ENCODE measurements at regions not wholly inside any gene's neighbourhood (a gene's known extent, or its start where the extent isn't known, plus 50 kb on each side); places are given as distances from the start of the nearest gene placed in this dataset.

- no peaks in the 10 kb centered on the region for H3K27me3 ChIP-seq (replicated peaks in 1 of 2; ENCODE audit: control insufficient read depth in 2 of 2, extremely low read depth in 1 of 2, insufficient read depth in 2 of 2, low read length in 1 of 2)
- no peaks in the 10 kb centered on the region for H3K36me3 ChIP-seq (ENCODE audit: control insufficient read depth in 2 of 2, extremely low read depth in 1 of 2, insufficient read depth in 1 of 2, low read length in 1 of 2)
- WGBS (ENCODE audit: insufficient coverage): 65% methylated on average over 2 of the region's 2 CpGs
- no peak overlapping the region for H3K27ac ChIP-seq (ENCODE audit: low read length)
- Mint-ChIP-seq H3K4me3 (no peak overlapping the region), H3K36me3 (no peaks in the 10 kb centered on the region), H3K27me3 (peaks cover 0 to 12% of the 10 kb centered on the region in 2 donors), H3K27ac (no peak overlapping the region), H3K9me3 (peaks cover 12 to 24% (median 22%) of the 10 kb centered on the region in 3 donors), H3K4me1 (no peaks in the 10 kb centered on the region)
- ChIA-PET CTCF (no interaction called here), POLR2A (no interaction called here)
- ATAC-seq (replicated peaks in 1 of 4) (no peak), DNase-seq (no peak)
- no peaks in the 10 kb centered on the region for H3K4me1 ChIP-seq (ENCODE audit: control insufficient read depth in 1 of 2, extremely low read depth in 1 of 2, insufficient read depth in 2 of 2, low read length in 2 of 2)
- H3K4me3 ChIP-seq (ENCODE audit: control insufficient read depth in 1 of 2, extremely low read depth in 1 of 2, low read length in 1 of 2): no peak overlapping the region
- H3K9me3 ChIP-seq: no peaks in the 10 kb centered on the region
Measured at GRCh38 chr19:28283592-28283991, 929.4 kb downstream of the UQCRFS1 start.

- ATAC-seq (replicated peaks in 1 of 4) (no peak), DNase-seq (no peak)
- H3K27ac ChIP-seq (ENCODE audit: low read length): no peak overlapping the region
- H3K9me3 ChIP-seq: no peaks in the 10 kb centered on the region
- no peaks in the 10 kb centered on the region for H3K27me3 ChIP-seq (replicated peaks in 1 of 2; ENCODE audit: control insufficient read depth in 2 of 2, extremely low read depth in 1 of 2, insufficient read depth in 2 of 2, low read length in 1 of 2)
- ChIA-PET POLR2A (no interaction called here), CTCF (no interaction called here)
- Mint-ChIP-seq H3K36me3 (no peaks in the 10 kb centered on the region), H3K4me1 (no peaks in the 10 kb centered on the region), H3K27me3 (peaks cover 0 to 8% of the 10 kb centered on the region in 2 donors), H3K9me3 (peaks cover 5 to 17% (median 16%) of the 10 kb centered on the region in 3 donors), H3K27ac (no peak overlapping the region), H3K4me3 (no peak overlapping the region)
- no peaks in the 10 kb centered on the region for H3K4me1 ChIP-seq (ENCODE audit: control insufficient read depth in 1 of 2, extremely low read depth in 1 of 2, insufficient read depth in 2 of 2, low read length in 2 of 2)
- no peaks in the 10 kb centered on the region for H3K36me3 ChIP-seq (ENCODE audit: control insufficient read depth in 2 of 2, extremely low read depth in 1 of 2, insufficient read depth in 1 of 2, low read length in 1 of 2)
- H3K4me3 ChIP-seq (ENCODE audit: control insufficient read depth in 1 of 2, extremely low read depth in 1 of 2, low read length in 1 of 2): no peak overlapping the region
- 82% methylated on average over 1 of the region's 1 CpG for WGBS (ENCODE audit: insufficient coverage)
Measured at GRCh38 chr19:28281676-28282075, 931.3 kb downstream of the UQCRFS1 start.

- Histone ChIP-seq H3K36me3 (ENCODE audit: control insufficient read depth in 2 of 2, extremely low read depth in 1 of 2, insufficient read depth in 1 of 2, low read length in 1 of 2) (no peaks in the 10 kb centered on the region), H3K9me3 (no peaks in the 10 kb centered on the region), H3K4me3 (ENCODE audit: control insufficient read depth in 1 of 2, extremely low read depth in 1 of 2, low read length in 1 of 2) (no peak overlapping the region), H3K27ac (ENCODE audit: low read length) (no peak overlapping the region), H3K27me3 (replicated peaks in 1 of 2; ENCODE audit: control insufficient read depth in 2 of 2, extremely low read depth in 1 of 2, insufficient read depth in 2 of 2, low read length in 1 of 2) (no peaks in the 10 kb centered on the region), H3K4me1 (ENCODE audit: control insufficient read depth in 1 of 2, extremely low read depth in 1 of 2, insufficient read depth in 2 of 2, low read length in 2 of 2) (no peaks in the 10 kb centered on the region)
- no peak overlapping the region for H3K4me3 Mint-ChIP-seq
- no peak for DNase-seq
- H3K27ac Mint-ChIP-seq: no peak overlapping the region
- CTCF ChIA-PET: no interaction called here
- no peak for ATAC-seq (replicated peaks in 1 of 4)
- peaks cover 0 to 6% of the 10 kb centered on the region in 2 donors for H3K27me3 Mint-ChIP-seq
- H3K36me3 Mint-ChIP-seq: no peaks in the 10 kb centered on the region
- H3K9me3 Mint-ChIP-seq: peaks cover 12 to 30% (median 22%) of the 10 kb centered on the region in 3 donors
- POLR2A ChIA-PET: no interaction called here
- 61% methylated on average over 2 of the region's 3 CpGs for WGBS (ENCODE audit: insufficient coverage)
- H3K4me1 Mint-ChIP-seq: no peaks in the 10 kb centered on the region
Measured at GRCh38 chr19:28264556-28264955, 948.4 kb downstream of the UQCRFS1 start.

GRCh38 chr19:28258829-28259228 lies 954.1 kb downstream of the UQCRFS1 start:
- no peak for ATAC-seq (replicated peaks in 1 of 4)
- H3K4me1 Mint-ChIP-seq: no peaks in the 10 kb centered on the region
- Histone ChIP-seq H3K36me3 (ENCODE audit: control insufficient read depth in 2 of 2, extremely low read depth in 1 of 2, insufficient read depth in 1 of 2, low read length in 1 of 2) (no peaks in the 10 kb centered on the region), H3K4me3 (ENCODE audit: control insufficient read depth in 1 of 2, extremely low read depth in 1 of 2, low read length in 1 of 2) (no peak overlapping the region), H3K27ac (ENCODE audit: low read length) (no peak overlapping the region), H3K27me3 (replicated peaks in 1 of 2; ENCODE audit: control insufficient read depth in 2 of 2, extremely low read depth in 1 of 2, insufficient read depth in 2 of 2, low read length in 1 of 2) (no peaks in the 10 kb centered on the region), H3K9me3 (no peaks in the 10 kb centered on the region), H3K4me1 (ENCODE audit: control insufficient read depth in 1 of 2, extremely low read depth in 1 of 2, insufficient read depth in 2 of 2, low read length in 2 of 2) (no peaks in the 10 kb centered on the region)
- WGBS (ENCODE audit: insufficient coverage): 75% methylated on average over 2 of the region's 3 CpGs
- ChIA-PET CTCF (no interaction called here), POLR2A (no interaction called here)
- peaks cover 8 to 19% (median 13%) of the 10 kb centered on the region in 3 donors for H3K9me3 Mint-ChIP-seq
- DNase-seq: no peak
- H3K36me3 Mint-ChIP-seq: no peaks in the 10 kb centered on the region
- peaks cover 0 to 2% of the 10 kb centered on the region in 2 donors for H3K27me3 Mint-ChIP-seq
- no peak overlapping the region for H3K27ac Mint-ChIP-seq
- no peak overlapping the region for H3K4me3 Mint-ChIP-seq

- POLR2A ChIA-PET: no interaction called here
Measured at GRCh38 chr19:28257396-28257795, 955.6 kb downstream of the UQCRFS1 start.

GRCh38 chr19:28247243-28247642 lies 965.7 kb downstream of the UQCRFS1 start:
- no peak overlapping the region for H3K4me3 Mint-ChIP-seq
- ChIA-PET POLR2A (no interaction called here), CTCF (no interaction called here)
- H3K4me1 Mint-ChIP-seq: no peaks in the 10 kb centered on the region
- no peaks in the 10 kb centered on the region for H3K9me3 ChIP-seq
- H3K27ac ChIP-seq (ENCODE audit: low read length): no peak overlapping the region
- H3K27ac Mint-ChIP-seq: no peak overlapping the region
- no peaks in the 10 kb centered on the region for H3K27me3 ChIP-seq (replicated peaks in 1 of 2; ENCODE audit: control insufficient read depth in 2 of 2, extremely low read depth in 1 of 2, insufficient read depth in 2 of 2, low read length in 1 of 2)
- no peaks in the 10 kb centered on the region for H3K36me3 ChIP-seq (ENCODE audit: control insufficient read depth in 2 of 2, extremely low read depth in 1 of 2, insufficient read depth in 1 of 2, low read length in 1 of 2)
- WGBS (ENCODE audit: insufficient coverage): no CpG with 5 or more reads among the region's 2 CpGs
- no peaks in the 10 kb centered on the region for H3K4me1 ChIP-seq (ENCODE audit: control insufficient read depth in 1 of 2, extremely low read depth in 1 of 2, insufficient read depth in 2 of 2, low read length in 2 of 2)
- no peaks in the 10 kb centered on the region for H3K36me3 Mint-ChIP-seq
- DNase-seq (no peak), ATAC-seq (replicated peaks in 1 of 4) (no peak)
- no peaks in the 10 kb centered on the region for H3K27me3 Mint-ChIP-seq
- peaks cover 0 to 4% (median 0%) of the 10 kb centered on the region in 3 donors for H3K9me3 Mint-ChIP-seq
- H3K4me3 ChIP-seq (ENCODE audit: control insufficient read depth in 1 of 2, extremely low read depth in 1 of 2, low read length in 1 of 2): no peak overlapping the region

More at GRCh38 chr19:28257396-28257795, 955.6 kb downstream of the UQCRFS1 start:
- H3K36me3 ChIP-seq (ENCODE audit: control insufficient read depth in 2 of 2, extremely low read depth in 1 of 2, insufficient read depth in 1 of 2, low read length in 1 of 2): no peaks in the 10 kb centered on the region
- no peak overlapping the region for H3K27ac ChIP-seq (ENCODE audit: low read length)
- Mint-ChIP-seq H3K9me3 (peaks cover 3 to 11% (median 7%) of the 10 kb centered on the region in 3 donors), H3K27me3 (peaks cover 0 to 2% of the 10 kb centered on the region in 2 donors), H3K4me1 (no peaks in the 10 kb centered on the region), H3K4me3 (no peak overlapping the region), H3K36me3 (no peaks in the 10 kb centered on the region), H3K27ac (no peak overlapping the region)
- no peaks in the 10 kb centered on the region for H3K9me3 ChIP-seq
- ATAC-seq (replicated peaks in 1 of 4): no peak
- DNase-seq: no peak
- no peaks in the 10 kb centered on the region for H3K4me1 ChIP-seq (ENCODE audit: control insufficient read depth in 1 of 2, extremely low read depth in 1 of 2, insufficient read depth in 2 of 2, low read length in 2 of 2)
- CTCF ChIA-PET: no interaction called here
- no peak overlapping the region for H3K4me3 ChIP-seq (ENCODE audit: control insufficient read depth in 1 of 2, extremely low read depth in 1 of 2, low read length in 1 of 2)
- 17% methylated on average over 1 of the region's 1 CpG for WGBS (ENCODE audit: insufficient coverage)
- H3K27me3 ChIP-seq (replicated peaks in 1 of 2; ENCODE audit: control insufficient read depth in 2 of 2, extremely low read depth in 1 of 2, insufficient read depth in 2 of 2, low read length in 1 of 2): no peaks in the 10 kb centered on the region

- Mint-ChIP-seq H3K27me3 (no peaks in the 10 kb centered on the region), H3K4me3 (no peak overlapping the region), H3K4me1 (no peaks in the 10 kb centered on the region), H3K9me3 (peaks cover 0 to 4% (median 0%) of the 10 kb centered on the region in 3 donors), H3K36me3 (no peaks in the 10 kb centered on the region), H3K27ac (no peak overlapping the region)
- no peaks in the 10 kb centered on the region for H3K27me3 ChIP-seq (replicated peaks in 1 of 2; ENCODE audit: control insufficient read depth in 2 of 2, extremely low read depth in 1 of 2, insufficient read depth in 2 of 2, low read length in 1 of 2)
- no peaks in the 10 kb centered on the region for H3K9me3 ChIP-seq
- ChIA-PET POLR2A (no interaction called here), CTCF (no interaction called here)
- H3K27ac ChIP-seq (ENCODE audit: low read length): no peak overlapping the region
- no peak overlapping the region for H3K4me3 ChIP-seq (ENCODE audit: control insufficient read depth in 1 of 2, extremely low read depth in 1 of 2, low read length in 1 of 2)
- no peak for ATAC-seq (replicated peaks in 1 of 4)
- WGBS (ENCODE audit: insufficient coverage): 70% methylated on average over 2 of the region's 3 CpGs
- no peak for DNase-seq
- H3K36me3 ChIP-seq (ENCODE audit: control insufficient read depth in 2 of 2, extremely low read depth in 1 of 2, insufficient read depth in 1 of 2, low read length in 1 of 2): no peaks in the 10 kb centered on the region
- H3K4me1 ChIP-seq (ENCODE audit: control insufficient read depth in 1 of 2, extremely low read depth in 1 of 2, insufficient read depth in 2 of 2, low read length in 2 of 2): no peaks in the 10 kb centered on the region
Measured at GRCh38 chr19:28245937-28246336, 967.0 kb downstream of the UQCRFS1 start.
